GM12891 (cell line): ENCODE measurements at regions not wholly inside any gene's neighbourhood (a gene's known extent, or its start where the extent isn't known, plus 50 kb on each side); places are given as distances from the start of the nearest gene placed in this dataset.

Experiments
- PAX5 ChIP-seq: IDR thresholded peaks from 2 replicates; pipeline ENCODE4 v1.6.1; 2011; ENCODE audit warnings: low read length, moderate library complexity, mild to moderate bottlenecking; ENCODE audit not compliant: insufficient read depth, severe bottlenecking
- POLR2A ChIP-seq: IDR thresholded peaks from 2 replicates; pipeline ENCODE4 v1.6.1; 2011; ENCODE audit warnings: low read depth, low read length, control low read depth
- POLR2AphosphoS5 ChIP-seq: IDR thresholded peaks from 2 replicates; pipeline ENCODE4 v1.6.1; 2011; ENCODE audit warnings: low read depth, low read length, control low read depth
- POU2F2 ChIP-seq: IDR thresholded peaks from 2 replicates; pipeline ENCODE4 v1.6.1; 2011; ENCODE audit warnings: low read depth, mild to moderate bottlenecking, control low read depth, low read length, moderate library complexity
- SPI1 ChIP-seq: IDR thresholded peaks from 2 replicates; pipeline ENCODE4 v1.6.1; 2011; ENCODE audit warnings: low read depth, low read length, control low read depth
- TAF1 ChIP-seq: IDR thresholded peaks from 2 replicates; pipeline ENCODE4 v1.6.1; 2011; ENCODE audit warnings: low read depth, low read length, control low read depth

GRCh38 chr16:61181982-61182381, 854.3 kb downstream of the CDH8 start:
- TF ChIP-seq POLR2A = no peak
- no peak for TF ChIP-seq SPI1
- no peak for TF ChIP-seq POLR2AphosphoS5
- no peak for TF ChIP-seq TAF1
- TF ChIP-seq POU2F2 = no peak
- no peak for TF ChIP-seq PAX5
